ENCODE measurements at regions not wholly inside any gene's neighbourhood (a gene's known extent, or its start where the extent isn't known, plus 50 kb on each side); places are given as distances from the start of the nearest gene placed in this dataset.

DNA sequence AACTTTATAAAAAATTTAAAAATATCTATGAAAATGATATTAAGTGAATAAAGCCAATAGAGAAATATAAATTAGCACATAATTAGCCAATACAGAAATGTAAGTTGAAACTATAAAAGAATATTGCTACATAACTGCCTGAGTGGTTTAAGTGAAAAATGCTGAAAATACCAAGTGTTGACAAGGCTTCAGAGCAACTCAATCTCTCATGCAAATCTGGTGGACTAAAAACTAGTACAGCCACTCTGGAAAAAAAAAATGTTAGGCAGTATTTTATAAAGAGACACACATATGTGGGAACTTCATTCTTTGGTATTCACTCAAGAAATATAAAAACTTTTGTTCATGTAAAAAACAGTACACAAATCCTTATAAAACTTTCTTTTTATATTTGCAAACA is 833.7 kb upstream of the ROBO1 start:
- TF ChIP-seq, protein P1, sequence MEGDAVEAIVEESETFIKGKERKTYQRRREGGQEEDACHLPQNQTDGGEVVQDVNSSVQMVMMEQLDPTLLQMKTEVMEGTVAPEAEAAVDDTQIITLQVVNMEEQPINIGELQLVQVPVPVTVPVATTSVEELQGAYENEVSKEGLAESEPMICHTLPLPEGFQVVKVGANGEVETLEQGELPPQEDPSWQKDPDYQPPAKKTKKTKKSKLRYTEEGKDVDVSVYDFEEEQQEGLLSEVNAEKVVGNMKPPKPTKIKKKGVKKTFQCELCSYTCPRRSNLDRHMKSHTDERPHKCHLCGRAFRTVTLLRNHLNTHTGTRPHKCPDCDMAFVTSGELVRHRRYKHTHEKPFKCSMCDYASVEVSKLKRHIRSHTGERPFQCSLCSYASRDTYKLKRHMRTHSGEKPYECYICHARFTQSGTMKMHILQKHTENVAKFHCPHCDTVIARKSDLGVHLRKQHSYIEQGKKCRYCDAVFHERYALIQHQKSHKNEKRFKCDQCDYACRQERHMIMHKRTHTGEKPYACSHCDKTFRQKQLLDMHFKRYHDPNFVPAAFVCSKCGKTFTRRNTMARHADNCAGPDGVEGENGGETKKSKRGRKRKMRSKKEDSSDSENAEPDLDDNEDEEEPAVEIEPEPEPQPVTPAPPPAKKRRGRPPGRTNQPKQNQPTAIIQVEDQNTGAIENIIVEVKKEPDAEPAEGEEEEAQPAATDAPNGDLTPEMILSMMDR (IDR thresholded peaks at IDR 0.05; ENCODE audit: low read depth, low read length): no peak
- H3K4me3 ChIP-seq (ENCODE audit: low read depth, low read length): no peak overlapping the region
- no peaks in the 10 kb centered on the region for H3K9me3 ChIP-seq (ENCODE audit: severe bottlenecking)
- no peaks in the 10 kb centered on the region for H3K36me3 ChIP-seq
- H3K27ac ChIP-seq: no peak overlapping the region
- no peaks in the 10 kb centered on the region for H3K27me3 ChIP-seq (ENCODE audit: insufficient read depth, low read depth, severe bottlenecking)
- no peak for DNase-seq

DNA sequence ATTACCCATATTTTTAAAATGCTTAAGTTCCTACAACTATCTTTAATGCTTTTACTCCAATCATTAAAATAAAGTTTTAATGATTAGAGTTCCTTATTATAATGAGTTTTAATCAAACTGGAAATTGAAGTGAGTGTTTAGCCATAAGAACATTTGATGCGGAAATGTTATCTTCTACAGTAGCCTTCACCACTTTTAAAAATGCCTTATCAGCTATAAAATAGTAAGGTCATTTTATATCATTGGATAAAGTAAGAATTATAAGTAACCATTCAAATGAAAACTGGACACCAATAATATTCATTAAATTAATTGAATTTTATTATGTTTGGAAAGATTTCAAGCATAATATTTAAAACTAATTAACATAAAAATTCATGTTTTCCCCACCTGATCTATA is 825.0 kb upstream of the ROBO1 start:
- DNase-seq: no peak
- Histone ChIP-seq H3K27me3 (ENCODE audit: insufficient read depth, low read depth, severe bottlenecking) (no peaks in the 10 kb centered on the region), H3K27ac (no peak overlapping the region), H3K9me3 (ENCODE audit: severe bottlenecking) (no peaks in the 10 kb centered on the region), H3K36me3 (no peaks in the 10 kb centered on the region), H3K4me3 (ENCODE audit: low read depth, low read length) (no peak overlapping the region)
- TF ChIP-seq, protein P1 (IDR thresholded peaks at IDR 0.05; ENCODE audit: low read depth, low read length): no peak

DNA sequence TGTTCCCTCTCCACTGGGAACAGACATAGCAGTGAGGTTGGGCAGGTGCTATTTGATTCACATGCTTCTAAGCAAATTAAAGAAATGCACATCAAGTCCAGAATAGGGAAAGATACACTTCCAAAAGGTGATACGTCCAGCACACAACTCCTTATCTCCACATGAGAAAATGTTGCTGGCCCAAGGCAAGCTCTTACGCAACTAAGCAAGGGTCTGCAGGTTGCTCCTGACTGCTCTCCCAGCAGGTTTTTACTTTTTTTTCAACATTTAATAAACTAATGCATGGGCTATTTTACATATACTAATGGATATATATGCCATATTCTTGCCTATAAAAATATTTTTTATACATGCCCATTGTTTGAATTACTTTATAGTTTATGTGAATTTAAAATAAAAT is 818.5 kb upstream of the ROBO1 start:
- DNase-seq: no peak
- no peak overlapping the region for H3K27ac ChIP-seq
- no peaks in the 10 kb centered on the region for H3K9me3 ChIP-seq (ENCODE audit: severe bottlenecking)
- TF ChIP-seq, protein P1 (IDR thresholded peaks at IDR 0.05; ENCODE audit: low read depth, low read length): no peak
- no peaks in the 10 kb centered on the region for H3K27me3 ChIP-seq (ENCODE audit: insufficient read depth, low read depth, severe bottlenecking)
- H3K4me3 ChIP-seq (ENCODE audit: low read depth, low read length): no peak overlapping the region
- H3K36me3 ChIP-seq: no peaks in the 10 kb centered on the region

DNA sequence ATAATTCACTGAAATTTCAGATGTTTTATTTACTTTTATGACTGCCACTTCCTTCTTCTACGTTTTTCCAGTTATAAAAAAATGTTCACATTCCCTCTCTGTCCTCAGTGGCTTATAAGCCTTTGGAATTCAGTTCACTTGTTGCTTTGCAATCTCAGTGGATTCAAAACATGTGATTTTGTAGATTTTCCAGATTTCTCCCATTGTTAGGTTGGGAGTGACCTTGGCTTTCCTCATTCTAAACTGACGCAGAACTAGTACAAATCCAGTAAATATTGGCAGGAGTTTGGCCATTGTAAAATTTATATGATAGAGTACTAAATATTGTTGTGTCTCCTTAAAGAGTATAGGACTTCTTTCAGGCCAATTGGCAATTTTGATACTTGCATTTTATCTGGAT is 812.3 kb upstream of the ROBO1 start:
- Histone ChIP-seq H3K4me3 (ENCODE audit: low read depth, low read length) (no peak overlapping the region), H3K36me3 (no peaks in the 10 kb centered on the region), H3K27me3 (ENCODE audit: insufficient read depth, low read depth, severe bottlenecking) (no peaks in the 10 kb centered on the region), H3K27ac (no peak overlapping the region), H3K9me3 (ENCODE audit: severe bottlenecking) (no peaks in the 10 kb centered on the region)
- no peak for DNase-seq
- TF ChIP-seq, protein P1 (IDR thresholded peaks at IDR 0.05; ENCODE audit: low read depth, low read length): no peak

DNA sequence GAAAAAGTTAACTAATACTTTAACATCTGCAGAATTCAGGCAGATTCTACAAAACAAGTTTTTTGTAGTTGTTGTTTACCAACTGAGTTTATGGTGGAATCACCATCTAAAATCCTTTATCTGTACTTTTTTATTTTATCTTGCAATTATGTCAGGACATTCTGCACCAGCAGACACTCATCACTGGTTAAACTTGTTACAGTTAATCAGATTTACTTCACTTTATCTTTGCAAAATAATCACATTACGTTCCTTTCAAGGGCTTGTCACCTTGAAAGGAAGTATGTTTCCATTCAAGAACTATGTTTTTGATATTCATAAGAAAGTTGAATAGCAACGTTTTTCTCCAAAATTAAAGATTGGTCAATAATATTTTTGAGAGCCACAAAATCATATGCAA is 796.6 kb upstream of the ROBO1 start:
- no peak overlapping the region for H3K4me3 ChIP-seq (ENCODE audit: low read depth, low read length)
- H3K27me3 ChIP-seq (ENCODE audit: insufficient read depth, low read depth, severe bottlenecking): no peaks in the 10 kb centered on the region
- no peaks in the 10 kb centered on the region for H3K36me3 ChIP-seq
- TF ChIP-seq, protein P1 (IDR thresholded peaks at IDR 0.05; ENCODE audit: low read depth, low read length): no peak
- DNase-seq: no peak
- peaks cover 4% of the 10 kb centered on the region for H3K9me3 ChIP-seq (ENCODE audit: severe bottlenecking)
- no peak overlapping the region for H3K27ac ChIP-seq

DNA sequence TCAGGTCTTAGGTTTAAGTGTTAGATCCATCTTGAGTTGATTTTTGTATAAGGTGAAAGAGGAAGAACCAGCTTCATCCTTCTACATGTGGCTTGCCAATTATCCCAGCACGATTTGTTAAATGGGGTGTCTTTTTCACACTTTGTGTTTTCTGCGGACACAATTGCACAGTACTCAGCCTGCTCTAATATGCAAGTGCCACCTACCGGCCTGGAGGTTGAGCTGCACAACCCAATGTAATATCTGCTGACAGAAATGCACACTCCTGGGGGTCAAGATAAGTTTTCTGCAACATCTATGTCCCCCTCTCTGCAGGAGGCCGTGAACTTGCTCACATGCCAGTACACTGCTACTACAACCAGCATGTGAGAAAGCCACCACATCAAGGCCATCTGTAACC is 791.9 kb upstream of the ROBO1 start:
- TF ChIP-seq, protein P1 (IDR thresholded peaks at IDR 0.05; ENCODE audit: low read depth, low read length): no peak
- no peak overlapping the region for H3K4me3 ChIP-seq (ENCODE audit: low read depth, low read length)
- H3K27ac ChIP-seq: no peak overlapping the region
- no peak for DNase-seq
- H3K36me3 ChIP-seq: no peaks in the 10 kb centered on the region
- no peaks in the 10 kb centered on the region for H3K27me3 ChIP-seq (ENCODE audit: insufficient read depth, low read depth, severe bottlenecking)
- H3K9me3 ChIP-seq (ENCODE audit: severe bottlenecking): no peaks in the 10 kb centered on the region
